ENCODE measurements at regions not wholly inside any gene's neighbourhood (a gene's known extent, or its start where the extent isn't known, plus 50 kb on each side); places are given as distances from the start of the nearest gene placed in this dataset.

- 88% methylated on average over 12 of the region's 12 CpGs for WGBS
- Histone ChIP-seq H3K4me3 (ENCODE audit: low read depth in 1 of 3, low read length in 3 of 3) (no peak overlapping the region), H3K9ac (ENCODE audit: low read depth in 1 of 2, low read length in 2 of 2) (no peak overlapping the region), H3K27me3 (ENCODE audit: control insufficient read depth in 4 of 4, insufficient read depth in 4 of 4, low read length in 3 of 4) (no peaks in the 10 kb centered on the region), H3K9me3 (ENCODE audit: control insufficient read depth in 4 of 4, low read length in 3 of 4) (peaks cover 0 to 5% (median 0%) of the 10 kb centered on the region in 4 donors), H3K4me1 (ENCODE audit: control insufficient read depth in 4 of 4, insufficient read depth in 4 of 4, low read length in 3 of 4) (peaks cover 0 to 5% (median 2%) of the 10 kb centered on the region in 4 donors), H3K27ac (ENCODE audit: low read depth in 1 of 2, low read length in 2 of 2) (no peak overlapping the region), H3K36me3 (ENCODE audit: control insufficient read depth in 4 of 4, insufficient read depth in 3 of 4, low read depth in 1 of 4, low read length in 3 of 4) (no peaks in the 10 kb centered on the region)
- TF ChIP-seq HNF4G (IDR thresholded peaks at IDR 0.05), result no peak
- DNase-seq (ENCODE audit: low spot score), result no peak
Observed at GRCh38 chr9:129353697-129354336, 175.8 kb upstream of the IER5L start.

- no peak for DNase-seq (ENCODE audit: low spot score)
- peak overlapping the region in 1 of 3 donors; percentile 30 for H3K4me3 ChIP-seq (ENCODE audit: low read depth in 1 of 3, low read length in 3 of 3)
Observed at GRCh38 chr9:129352146-129352865, 174.2 kb upstream of the IER5L start.

More at GRCh38 chr9:129352146-129352865, 174.2 kb upstream of the IER5L start:
- H3K27ac ChIP-seq (ENCODE audit: low read depth in 1 of 2, low read length in 2 of 2), result peak overlapping the region in 1 of 2 donors; percentile 46
- H3K9ac ChIP-seq (ENCODE audit: low read depth in 1 of 2, low read length in 2 of 2), result no peak overlapping the region
- 19% methylated on average over 49 of the region's 49 CpGs for WGBS
- H3K4me1 ChIP-seq (ENCODE audit: control insufficient read depth in 4 of 4, insufficient read depth in 4 of 4, low read length in 3 of 4), result peaks cover 0 to 5% (median 2%) of the 10 kb centered on the region in 4 donors
- TF ChIP-seq FOXA1 (IDR thresholded peaks at IDR 0.05) (no peak), MAX (IDR thresholded peaks at IDR 0.05) (no peak), RAD21 (IDR thresholded peaks at IDR 0.05) (no peak), CTCF (IDR thresholded peaks at IDR 0.05; ENCODE audit: low read depth, low read length, missing input control) (no peak), JUND (IDR thresholded peaks at IDR 0.05) (no peak), ZBTB33 (IDR thresholded peaks at IDR 0.05) (no peak), REST (IDR thresholded peaks at IDR 0.05) (no peak), NR2F2 (IDR thresholded peaks at IDR 0.05) (no peak), SP1 (IDR thresholded peaks at IDR 0.05) (no peak), HNF4A (conservative IDR thresholded peaks at IDR 0.05) (no peak), RXRA (IDR thresholded peaks at IDR 0.05) (no peak), FOXA2 (IDR thresholded peaks at IDR 0.05) (no peak), ATF3 (IDR thresholded peaks at IDR 0.05) (no peak), GABPA (IDR thresholded peaks at IDR 0.05 in 1 of 2, conservative IDR thresholded peaks at IDR 0.05 in 1 of 2) (no peak), TAF1 (conservative IDR thresholded peaks at IDR 0.05) (no peak)
- H3K9me3 ChIP-seq (ENCODE audit: control insufficient read depth in 4 of 4, low read length in 3 of 4), result peaks cover 0 to 5% (median 0%) of the 10 kb centered on the region in 4 donors
- no peaks in the 10 kb centered on the region for H3K27me3 ChIP-seq (ENCODE audit: control insufficient read depth in 4 of 4, insufficient read depth in 4 of 4, low read length in 3 of 4)
- H3K36me3 ChIP-seq (ENCODE audit: control insufficient read depth in 4 of 4, insufficient read depth in 3 of 4, low read depth in 1 of 4, low read length in 3 of 4), result no peaks in the 10 kb centered on the region
